Small intestine (tissue), 7 donors: ENCODE measurements at regions not wholly inside any gene's neighbourhood (a gene's known extent, or its start where the extent isn't known, plus 50 kb on each side); places are given as distances from the start of the nearest gene placed in this dataset.

Experiments used
- DNase-seq, 2 donors: peaks; one replicate each; pipeline versions ENCODE4 v3.0.0 to v3.0.0-alpha.2; 2013
- FAIRE-seq: peaks from 2 replicates; lab custom pipeline; 2012; peaks lifted over from hg19 to GRCh38; lab: Jason Lieb, UNC
- H3K27ac ChIP-seq, 3 donors: one replicate each; pipeline ENCODE4 v1.5.1; 2013; ENCODE audit warnings: low read length in 2 of 3, mild to moderate bottlenecking in 2 of 3, control low read depth in 1 of 3, inconsistent platforms in 1 of 3, low read depth in 1 of 3, moderate library complexity in 1 of 3
- H3K27me3 ChIP-seq, 3 donors: one replicate each; pipeline ENCODE4 v1.6.1; 2013; ENCODE audit warnings: low read length in 3 of 3, inconsistent platforms in 1 of 3; ENCODE audit not compliant: control insufficient read depth in 3 of 3, insufficient read depth in 3 of 3
- H3K36me3 ChIP-seq, 3 donors: one replicate each; pipeline ENCODE4 v1.6.1; 2013; ENCODE audit warnings: low read length in 3 of 3, inconsistent platforms in 1 of 3, low read depth in 1 of 3, mild to moderate bottlenecking in 1 of 3, moderate library complexity in 1 of 3; ENCODE audit not compliant: control insufficient read depth in 3 of 3, insufficient read depth in 2 of 3
- H3K4me1 ChIP-seq, 3 donors: one replicate each; pipeline ENCODE4 v1.6.1; 2013; ENCODE audit warnings: low read length in 2 of 3, inconsistent platforms in 1 of 3, low read depth in 1 of 3, mild to moderate bottlenecking in 1 of 3, moderate library complexity in 1 of 3; ENCODE audit not compliant: control insufficient read depth in 3 of 3, insufficient read depth in 2 of 3
- H3K4me3 ChIP-seq, 3 donors: one replicate each; pipeline ENCODE4 v1.5.1; 2013; ENCODE audit warnings: low read length in 3 of 3, control low read depth in 1 of 3, inconsistent platforms in 1 of 3, low read depth in 1 of 3, mild to moderate bottlenecking in 1 of 3, moderate library complexity in 1 of 3
- H3K9me3 ChIP-seq, 2 donors: one replicate each; pipeline ENCODE4 v1.6.1; 2013; ENCODE audit warnings: low read depth in 1 of 2, low read length in 1 of 2; ENCODE audit not compliant: control insufficient read depth in 2 of 2, insufficient read depth in 1 of 2
- WGBS, 3 donors: extraction: QIAGEN DNeasy Blood & Tissue Kit; methylation state at CpG; one replicate each; pipeline ENCODE4 v1.1.7; 2013; 5-methylcytosine and 5-hydroxymethylcytosine counted together
- donor health status: healthy with polysubstance abuse.
- donor health status: control.
- donor health status: control.
- donor health status: Bipolar disorder and iron deficiency.
- donor health status: healthy.

DNA sequence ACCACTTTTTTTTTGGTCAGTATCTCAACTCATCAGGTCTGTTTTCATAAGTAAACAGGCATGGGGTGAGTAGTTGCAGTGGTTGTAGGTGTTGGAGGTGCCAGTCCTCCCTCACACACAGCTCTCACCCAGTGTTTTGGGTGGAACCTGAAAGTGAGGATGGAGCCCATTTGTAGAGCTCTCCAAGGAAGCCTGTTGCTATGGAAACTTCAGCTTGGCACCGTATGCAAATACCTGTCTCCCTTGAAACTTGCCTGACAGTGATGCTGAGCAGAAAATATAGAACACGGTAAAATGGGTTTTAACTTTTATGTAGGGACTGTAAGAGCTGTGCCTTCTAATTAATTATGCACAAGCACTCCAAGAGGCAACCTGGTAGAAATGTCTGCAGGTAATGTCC is 214.1 kb downstream of the AJAP1 start:
- Histone ChIP-seq H3K4me3 (no peak overlapping the region), H3K27ac (no peak overlapping the region), H3K27me3 (no peaks in the 10 kb centered on the region), H3K9me3 (no peaks in the 10 kb centered on the region), H3K36me3 (no peaks in the 10 kb centered on the region), H3K4me1 (no peaks in the 10 kb centered on the region)
- DNase-seq = no peak
- 66 to 73% (median 72%) methylated on average over 2 of the region's 2 CpGs for WGBS, 3 donors
- no peak for FAIRE-seq

DNA sequence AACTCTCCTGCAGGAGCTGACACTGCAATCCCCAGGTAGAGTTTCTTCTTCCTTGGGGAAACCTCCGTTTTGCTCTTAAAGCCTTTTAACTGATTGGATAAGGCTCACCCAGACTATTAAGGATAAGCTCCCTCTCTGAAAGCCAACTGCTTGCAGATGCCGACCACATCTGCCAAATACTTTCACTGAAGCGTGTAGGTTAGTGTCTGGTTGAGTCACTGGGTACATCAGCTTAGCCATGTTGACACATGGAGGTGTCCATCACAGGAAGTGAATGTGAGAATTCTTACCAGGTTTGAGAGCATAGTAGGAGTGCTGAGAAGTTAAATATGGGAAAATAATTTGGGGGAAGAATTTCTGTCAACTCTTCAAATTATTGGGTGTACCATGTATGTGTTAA is 202.0 kb downstream of the AJAP1 start:
- Histone ChIP-seq H3K27ac (no peak overlapping the region), H3K4me3 (no peak overlapping the region), H3K27me3 (no peaks in the 10 kb centered on the region), H3K36me3 (no peaks in the 10 kb centered on the region), H3K9me3 (no peaks in the 10 kb centered on the region), H3K4me1 (no peaks in the 10 kb centered on the region)
- no peak for DNase-seq
- WGBS, 3 donors = 71 to 79% (median 75%) methylated on average over 3 of the region's 3 CpGs
- FAIRE-seq = no peak

DNA sequence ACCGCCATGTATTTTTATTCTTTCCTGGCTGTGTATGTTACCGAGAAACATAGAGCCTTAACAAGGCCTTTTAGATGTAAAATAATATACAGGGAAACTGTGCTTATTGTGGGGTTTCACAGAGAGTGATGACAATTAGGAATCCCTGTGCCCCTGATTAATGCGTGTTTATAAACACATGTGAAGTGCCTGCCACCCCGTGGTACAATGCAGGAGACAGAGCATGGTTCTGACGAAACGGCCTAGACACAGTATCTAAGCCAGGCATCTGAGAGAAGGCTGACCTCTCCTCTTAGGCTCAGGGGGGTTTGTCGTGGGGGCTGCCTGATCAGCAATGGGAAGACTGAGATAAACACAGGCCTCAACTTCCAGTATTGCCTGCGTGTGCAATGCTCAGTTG is 200.0 kb downstream of the AJAP1 start:
- no peak overlapping the region for H3K27ac ChIP-seq
- 73 to 82% (median 75%) methylated on average over 8 of the region's 8 CpGs for WGBS, 3 donors
- no peaks in the 10 kb centered on the region for H3K36me3 ChIP-seq
- H3K4me3 ChIP-seq = no peak overlapping the region
- FAIRE-seq (no peak), DNase-seq (no peak)
- no peaks in the 10 kb centered on the region for H3K27me3 ChIP-seq
- no peaks in the 10 kb centered on the region for H3K4me1 ChIP-seq
- no peaks in the 10 kb centered on the region for H3K9me3 ChIP-seq

DNA sequence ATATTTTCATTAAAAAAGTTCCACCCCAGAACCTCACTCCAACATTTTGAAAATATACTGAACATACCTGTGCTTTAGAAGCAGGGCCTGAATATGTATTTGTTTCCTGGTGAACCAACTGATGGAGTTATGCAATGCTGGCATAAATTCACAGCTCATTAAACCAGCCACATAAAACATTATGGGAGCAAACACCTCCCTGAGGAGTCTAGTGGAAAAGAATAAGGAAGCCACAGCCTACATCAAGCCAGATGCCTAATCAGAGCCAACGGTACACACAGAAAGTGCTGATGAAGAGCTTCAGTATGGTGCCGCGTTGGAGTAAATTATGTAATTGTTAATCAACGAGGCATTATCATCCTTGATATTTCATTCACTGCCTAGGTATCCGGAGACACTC is 199.5 kb downstream of the AJAP1 start:
- no peak for FAIRE-seq
- Histone ChIP-seq H3K27me3 (no peaks in the 10 kb centered on the region), H3K4me3 (no peak overlapping the region), H3K27ac (no peak overlapping the region), H3K9me3 (no peaks in the 10 kb centered on the region), H3K4me1 (no peaks in the 10 kb centered on the region), H3K36me3 (no peaks in the 10 kb centered on the region)
- WGBS, 3 donors = 79 to 81% (median 80%) methylated on average over 5 of the region's 5 CpGs
- DNase-seq = no peak

DNA sequence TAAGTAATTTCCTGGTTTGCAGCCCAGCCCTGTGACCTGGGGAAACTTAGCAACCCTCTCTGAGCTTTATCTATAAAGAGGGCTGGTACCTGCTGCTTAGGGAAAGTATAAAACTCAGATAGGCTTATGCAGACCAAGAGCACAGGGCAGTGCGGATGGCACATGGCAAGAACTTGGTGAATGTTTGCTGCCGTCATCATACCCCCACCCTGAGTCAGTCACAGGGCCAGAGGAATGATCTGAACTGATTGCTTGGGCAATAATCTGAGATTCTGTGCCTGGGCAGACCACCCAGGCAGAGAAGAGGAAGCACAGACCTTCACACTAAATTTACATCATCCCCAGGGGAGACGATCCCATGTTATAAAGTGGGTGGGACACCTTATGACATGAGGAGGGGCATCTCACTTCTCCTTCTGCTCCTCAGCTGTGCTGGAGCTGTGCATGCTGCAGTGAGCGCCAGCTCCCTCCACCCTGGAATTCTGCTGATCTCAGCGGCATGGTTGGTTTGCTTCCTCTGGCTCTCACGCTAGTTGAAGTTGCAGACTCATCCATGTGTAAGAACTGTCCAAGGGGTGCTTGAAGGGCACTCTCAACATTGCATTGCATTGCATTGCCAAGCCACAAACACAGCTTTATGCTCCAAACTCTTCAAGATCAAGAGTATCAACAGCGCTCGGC is 197.1 kb downstream of the AJAP1 start:
- no peaks in the 10 kb centered on the region for H3K9me3 ChIP-seq
- H3K4me3 ChIP-seq = no peak overlapping the region
- no peak for DNase-seq
- H3K27ac ChIP-seq = no peak overlapping the region
- H3K27me3 ChIP-seq = no peaks in the 10 kb centered on the region
- no peaks in the 10 kb centered on the region for H3K4me1 ChIP-seq
- no peak for FAIRE-seq
- WGBS, 3 donors = 77 to 79% (median 77%) methylated on average over 8 of the region's 8 CpGs
- H3K36me3 ChIP-seq = no peaks in the 10 kb centered on the region

DNA sequence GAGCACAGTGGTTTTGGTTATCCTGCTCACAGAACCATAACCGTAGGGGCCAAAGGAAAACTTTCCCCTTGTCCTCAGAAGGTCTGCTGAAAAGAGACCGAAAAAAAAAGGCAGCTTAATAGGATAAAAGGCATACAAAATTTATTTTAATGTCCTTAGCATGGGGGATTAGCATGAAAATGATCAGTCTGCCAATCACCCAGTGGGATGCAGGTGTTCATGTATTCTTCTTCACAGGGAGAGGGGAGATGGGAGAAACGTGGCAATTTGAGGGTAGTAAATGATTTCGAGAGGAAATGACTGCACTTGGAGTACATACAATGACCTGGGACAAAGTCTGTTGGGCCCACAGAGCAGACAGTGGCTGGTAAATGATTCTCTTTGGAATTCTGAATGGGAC is 194.0 kb downstream of the AJAP1 start:
- 48 to 54% (median 53%) methylated on average over 4 of the region's 4 CpGs for WGBS, 3 donors
- H3K27ac ChIP-seq = no peak overlapping the region
- DNase-seq (no peak), FAIRE-seq (no peak)
- no peak overlapping the region for H3K4me3 ChIP-seq
- H3K9me3 ChIP-seq = no peaks in the 10 kb centered on the region
- H3K27me3 ChIP-seq = no peaks in the 10 kb centered on the region
- no peaks in the 10 kb centered on the region for H3K4me1 ChIP-seq
- no peaks in the 10 kb centered on the region for H3K36me3 ChIP-seq

DNA sequence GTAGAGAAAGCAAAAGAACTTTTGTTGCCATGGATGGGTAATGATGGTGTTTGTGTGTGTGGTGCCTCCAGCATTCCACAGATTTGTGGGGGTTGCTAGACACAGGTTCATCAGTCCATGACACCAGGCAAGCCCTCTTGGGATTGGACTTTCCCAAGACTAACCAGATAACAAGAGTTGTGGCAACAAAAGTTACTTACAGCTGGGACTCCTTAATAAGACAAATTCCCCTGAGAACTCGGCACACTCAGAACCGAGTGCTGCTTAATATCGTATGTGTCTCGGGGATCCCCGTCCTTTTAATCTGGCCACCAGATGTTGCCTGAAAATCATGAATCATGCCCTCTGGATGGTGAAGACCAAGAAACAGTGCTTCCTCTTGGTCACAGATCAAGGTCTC is 193.3 kb downstream of the AJAP1 start:
- H3K4me3 ChIP-seq = no peak overlapping the region
- H3K36me3 ChIP-seq = no peaks in the 10 kb centered on the region
- no peak for DNase-seq
- H3K27me3 ChIP-seq = no peaks in the 10 kb centered on the region
- WGBS, 3 donors = 77 to 86% (median 81%) methylated on average over 5 of the region's 5 CpGs
- no peak for FAIRE-seq
- no peaks in the 10 kb centered on the region for H3K9me3 ChIP-seq
- H3K4me1 ChIP-seq = no peaks in the 10 kb centered on the region
- no peak overlapping the region for H3K27ac ChIP-seq
